ENCODE measurements at regions not wholly inside any gene's neighbourhood (a gene's known extent, or its start where the extent isn't known, plus 50 kb on each side); places are given as distances from the start of the nearest gene placed in this dataset.

- Histone ChIP-seq H3K9me3 (ENCODE audit: low read length) (no peaks in the 10 kb centered on the region), H3K27me3 (ENCODE audit: low read length) (no peaks in the 10 kb centered on the region), H3K4me2 (ENCODE audit: low read length) (no peak overlapping the region), H3F3A (ENCODE audit: low read length, unreplicated experiment) (no peaks in the 10 kb centered on the region), H2AFZ (ENCODE audit: low read length) (no peak overlapping the region), H3K9me2 (replicated peaks; ENCODE audit: low read length) (no peaks in the 10 kb centered on the region), H3K4me1 (ENCODE audit: insufficient read depth, low read length) (no peaks in the 10 kb centered on the region), H4K20me1 (ENCODE audit: low read length) (no peaks in the 10 kb centered on the region), H3K27ac (ENCODE audit: low read length) (no peak overlapping the region), H3K79me2 (ENCODE audit: low read length) (no peaks in the 10 kb centered on the region), H3K9ac (ENCODE audit: low read length) (no peak overlapping the region), H3K4me3 (ENCODE audit: low read length) (no peak overlapping the region), H3K36me3 (ENCODE audit: low read depth, low read length) (no peaks in the 10 kb centered on the region)
- POLR2A ChIA-PET (ENCODE audit: unreplicated experiment): no interaction called here
- ATAC-seq (no peak), DNase-seq (no peak)
- intact Hi-C loops (cut with micrococcal nuclease): no loop called here
- no peak for TF ChIP-seq CTCF (conservative IDR thresholded peaks at IDR 0.05; ENCODE audit: low read depth, low read length)
- TF ChIP-seq EZH2phosphoT487 (IDR thresholded peaks at IDR 0.05; ENCODE audit: borderline replicate concordance, low read length): no peak
- no peak for TF ChIP-seq EZH2 (IDR thresholded peaks at IDR 0.05; ENCODE audit: low read length, unreplicated experiment)
- CTCF ChIA-PET: no interaction called here
- no TSS peak for BruUV-seq (replicated peaks)
These were observed 50.9 kb upstream of the LINC01488 start for GRCh38 chr11:69430566-69430965.

GRCh38 chr11:69431136-69431535, 50.3 kb upstream of the LINC01488 start:
- H3K36me3 ChIP-seq (ENCODE audit: low read depth, low read length): no peaks in the 10 kb centered on the region
- H3K27me3 ChIP-seq (ENCODE audit: low read length): no peaks in the 10 kb centered on the region
- H3K79me2 ChIP-seq (ENCODE audit: low read length): no peaks in the 10 kb centered on the region
- BruUV-seq (replicated peaks): no TSS peak
- no peaks in the 10 kb centered on the region for H3F3A ChIP-seq (ENCODE audit: low read length, unreplicated experiment)
- H4K20me1 ChIP-seq (ENCODE audit: low read length): no peaks in the 10 kb centered on the region
- H3K4me1 ChIP-seq (ENCODE audit: insufficient read depth, low read length): no peaks in the 10 kb centered on the region
- H3K27ac ChIP-seq (ENCODE audit: low read length): no peak overlapping the region
- POLR2A ChIA-PET (ENCODE audit: unreplicated experiment): no interaction called here
- ATAC-seq: no peak
- no peaks in the 10 kb centered on the region for H3K9me3 ChIP-seq (ENCODE audit: low read length)
- CTCF ChIA-PET: no interaction called here
- no peak overlapping the region for H2AFZ ChIP-seq (ENCODE audit: low read length)
- TF ChIP-seq EZH2 (IDR thresholded peaks at IDR 0.05; ENCODE audit: low read length, unreplicated experiment): no peak
- TF ChIP-seq EZH2phosphoT487 (IDR thresholded peaks at IDR 0.05; ENCODE audit: borderline replicate concordance, low read length): no peak
- TF ChIP-seq CTCF (conservative IDR thresholded peaks at IDR 0.05; ENCODE audit: low read depth, low read length): no peak
- intact Hi-C loops (cut with micrococcal nuclease): no loop called here
- no peak for DNase-seq
- no peak overlapping the region for H3K4me3 ChIP-seq (ENCODE audit: low read length)
- H3K9me2 ChIP-seq (replicated peaks; ENCODE audit: low read length): no peaks in the 10 kb centered on the region
- H3K4me2 ChIP-seq (ENCODE audit: low read length): no peak overlapping the region
- H3K9ac ChIP-seq (ENCODE audit: low read length): no peak overlapping the region
